ENCODE measurements at regions not wholly inside any gene's neighbourhood (a gene's known extent, or its start where the extent isn't known, plus 50 kb on each side); places are given as distances from the start of the nearest gene placed in this dataset.

DNA sequence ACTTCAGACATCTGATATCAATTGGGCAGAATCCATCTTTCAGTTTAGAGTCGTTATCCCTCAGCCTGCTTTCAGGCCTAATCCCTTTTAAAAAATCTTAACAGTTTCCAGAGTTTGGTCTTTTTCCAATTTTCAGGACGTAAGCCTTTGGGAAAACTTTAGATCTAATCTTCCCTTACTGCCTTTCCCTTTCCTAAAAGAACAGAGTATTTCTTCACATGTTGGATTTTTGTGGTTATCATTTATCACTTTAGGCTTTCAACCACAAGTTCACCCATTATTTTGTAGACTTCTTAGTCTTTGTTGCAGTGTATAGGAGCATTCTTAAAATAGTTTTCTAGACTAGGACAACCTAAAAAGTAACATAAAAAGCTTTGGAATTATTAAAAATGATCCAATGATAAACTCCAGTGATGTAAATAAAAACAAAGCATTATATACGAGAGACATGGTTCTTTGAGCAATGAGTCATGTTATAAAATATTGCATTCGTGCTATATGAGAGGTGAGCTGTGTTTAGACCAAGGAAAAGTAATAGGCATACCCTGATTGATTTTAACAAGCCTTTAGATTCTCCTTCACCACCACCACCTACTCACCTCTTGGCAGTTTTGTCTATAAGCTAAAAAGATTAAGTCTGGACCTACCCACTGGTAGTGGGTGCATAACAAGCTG lies 90.4 kb upstream of the MCHR2 start:
- Histone ChIP-seq H3K27me3 (no peaks in the 10 kb centered on the region), H3K4me3 (no peak overlapping the region), H3K27ac (no peak overlapping the region), H3K4me1 (ENCODE audit: low read depth) (no peaks in the 10 kb centered on the region), H3K9me3 (ENCODE audit: low read depth) (no peaks in the 10 kb centered on the region), H3K36me3 (no peaks in the 10 kb centered on the region)
- peak in 1 of 2 donors; percentile 80 for DNase-seq (ENCODE audit: low read depth in 1 of 2, low spot score in 1 of 2)
- TF ChIP-seq, protein P1, sequence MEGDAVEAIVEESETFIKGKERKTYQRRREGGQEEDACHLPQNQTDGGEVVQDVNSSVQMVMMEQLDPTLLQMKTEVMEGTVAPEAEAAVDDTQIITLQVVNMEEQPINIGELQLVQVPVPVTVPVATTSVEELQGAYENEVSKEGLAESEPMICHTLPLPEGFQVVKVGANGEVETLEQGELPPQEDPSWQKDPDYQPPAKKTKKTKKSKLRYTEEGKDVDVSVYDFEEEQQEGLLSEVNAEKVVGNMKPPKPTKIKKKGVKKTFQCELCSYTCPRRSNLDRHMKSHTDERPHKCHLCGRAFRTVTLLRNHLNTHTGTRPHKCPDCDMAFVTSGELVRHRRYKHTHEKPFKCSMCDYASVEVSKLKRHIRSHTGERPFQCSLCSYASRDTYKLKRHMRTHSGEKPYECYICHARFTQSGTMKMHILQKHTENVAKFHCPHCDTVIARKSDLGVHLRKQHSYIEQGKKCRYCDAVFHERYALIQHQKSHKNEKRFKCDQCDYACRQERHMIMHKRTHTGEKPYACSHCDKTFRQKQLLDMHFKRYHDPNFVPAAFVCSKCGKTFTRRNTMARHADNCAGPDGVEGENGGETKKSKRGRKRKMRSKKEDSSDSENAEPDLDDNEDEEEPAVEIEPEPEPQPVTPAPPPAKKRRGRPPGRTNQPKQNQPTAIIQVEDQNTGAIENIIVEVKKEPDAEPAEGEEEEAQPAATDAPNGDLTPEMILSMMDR (IDR thresholded peaks at IDR 0.05; ENCODE audit: low read depth, low read length) = no peak

DNA sequence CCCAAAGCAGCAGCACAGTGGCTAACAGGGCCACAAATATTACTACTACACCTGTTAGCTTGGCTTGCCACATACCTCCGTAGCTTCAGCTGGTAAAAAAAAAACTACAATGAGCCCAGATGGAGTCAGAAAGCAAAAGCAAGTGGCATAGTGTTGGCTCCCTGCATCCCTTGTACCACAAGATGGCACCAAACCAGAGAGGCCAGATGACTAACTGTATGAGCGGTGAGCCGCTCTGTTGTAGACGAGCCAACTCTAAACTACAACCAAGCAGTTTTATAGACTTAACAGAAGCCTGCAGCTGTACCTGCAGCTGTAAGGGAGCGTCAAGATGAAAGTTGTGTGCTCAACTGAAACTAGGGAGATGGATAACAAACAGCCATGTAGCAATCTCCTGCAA lies 84.5 kb upstream of the MCHR2 start:
- Histone ChIP-seq H3K27ac (no peak overlapping the region), H3K36me3 (no peaks in the 10 kb centered on the region), H3K4me3 (no peak overlapping the region), H3K9me3 (ENCODE audit: low read depth) (no peaks in the 10 kb centered on the region), H3K4me1 (ENCODE audit: low read depth) (no peaks in the 10 kb centered on the region), H3K27me3 (no peaks in the 10 kb centered on the region)
- peak; percentile 9 to 41 for DNase-seq (ENCODE audit: low read depth in 1 of 2, low spot score in 1 of 2)
- TF ChIP-seq, protein P1 (IDR thresholded peaks at IDR 0.05; ENCODE audit: low read depth, low read length) = peak; percentile 49

DNA sequence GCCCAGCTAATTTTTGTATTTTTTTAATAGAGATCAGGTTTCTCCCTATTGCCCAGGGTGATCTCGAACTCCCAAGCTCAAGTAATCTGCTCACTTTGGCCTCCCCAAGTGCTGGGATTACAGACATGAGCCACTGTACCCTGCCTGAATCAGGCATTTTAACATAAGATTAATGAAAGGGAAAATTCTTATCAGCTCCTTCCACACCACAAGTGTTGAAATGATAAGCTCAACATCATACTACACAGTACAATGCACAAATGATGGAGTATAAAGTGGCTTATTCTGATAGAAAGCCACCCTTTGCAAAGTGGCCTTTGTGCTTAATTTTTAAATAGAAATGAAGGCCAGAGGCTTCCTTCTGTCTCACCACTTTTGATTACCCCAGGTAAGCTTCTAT lies 71.3 kb upstream of the MCHR2 start:
- H3K27me3 ChIP-seq = no peaks in the 10 kb centered on the region
- no peak for DNase-seq (ENCODE audit: low read depth in 1 of 2, low spot score in 1 of 2)
- H3K4me1 ChIP-seq (ENCODE audit: low read depth) = no peaks in the 10 kb centered on the region
- H3K27ac ChIP-seq = no peak overlapping the region
- no peaks in the 10 kb centered on the region for H3K36me3 ChIP-seq
- TF ChIP-seq, protein P1 (IDR thresholded peaks at IDR 0.05; ENCODE audit: low read depth, low read length) = no peak
- no peak overlapping the region for H3K4me3 ChIP-seq
- H3K9me3 ChIP-seq (ENCODE audit: low read depth) = no peaks in the 10 kb centered on the region

DNA sequence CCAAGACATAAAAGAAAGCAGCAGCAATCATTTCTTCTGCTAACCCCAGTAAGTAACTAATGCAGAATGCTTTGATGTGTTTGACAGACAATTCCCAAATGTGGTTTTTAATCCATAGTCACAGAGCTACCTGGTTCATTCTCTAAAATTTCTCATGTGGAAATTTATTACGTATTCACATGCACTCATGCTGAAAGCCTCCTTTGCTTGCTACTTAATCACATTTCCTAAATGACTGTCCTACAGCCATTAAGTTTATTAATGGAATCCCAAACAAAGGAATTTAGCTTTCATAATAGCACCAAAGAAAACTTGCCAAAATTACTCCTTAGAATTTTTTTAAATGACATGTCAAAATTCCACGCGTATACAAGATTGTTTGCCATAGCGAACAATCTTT lies 68.6 kb upstream of the MCHR2 start:
- H3K4me1 ChIP-seq (ENCODE audit: low read depth) = no peaks in the 10 kb centered on the region
- no peak for DNase-seq (ENCODE audit: low read depth in 1 of 2, low spot score in 1 of 2)
- TF ChIP-seq, protein P1 (IDR thresholded peaks at IDR 0.05; ENCODE audit: low read depth, low read length) = no peak
- no peak overlapping the region for H3K27ac ChIP-seq
- no peaks in the 10 kb centered on the region for H3K36me3 ChIP-seq
- H3K27me3 ChIP-seq = no peaks in the 10 kb centered on the region
- H3K4me3 ChIP-seq = no peak overlapping the region
- H3K9me3 ChIP-seq (ENCODE audit: low read depth) = no peaks in the 10 kb centered on the region

DNA sequence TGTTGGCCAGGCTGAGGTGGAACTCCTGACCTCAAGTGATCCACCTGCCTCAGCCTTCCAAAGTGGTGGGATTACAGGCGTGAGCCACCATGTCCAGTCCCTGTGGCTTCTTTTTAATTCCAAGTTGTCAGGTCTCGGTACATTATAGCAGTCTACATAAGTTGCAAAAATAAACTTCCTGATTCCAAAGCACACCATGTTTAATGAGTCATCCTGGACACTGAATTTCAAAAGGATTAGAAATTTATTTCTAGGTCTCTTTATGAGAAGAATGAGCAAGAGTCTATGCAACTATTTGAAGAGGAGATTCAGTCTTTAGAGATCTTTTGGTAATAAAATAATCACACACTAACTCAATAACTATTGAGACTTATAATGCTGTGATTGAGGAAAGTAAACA lies 63.9 kb upstream of the MCHR2 start:
- no peak overlapping the region for H3K4me3 ChIP-seq
- no peak for DNase-seq (ENCODE audit: low read depth in 1 of 2, low spot score in 1 of 2)
- TF ChIP-seq, protein P1 (IDR thresholded peaks at IDR 0.05; ENCODE audit: low read depth, low read length) = no peak
- no peaks in the 10 kb centered on the region for H3K9me3 ChIP-seq (ENCODE audit: low read depth)
- H3K36me3 ChIP-seq = no peaks in the 10 kb centered on the region
- no peaks in the 10 kb centered on the region for H3K27me3 ChIP-seq
- no peaks in the 10 kb centered on the region for H3K4me1 ChIP-seq (ENCODE audit: low read depth)
- no peak overlapping the region for H3K27ac ChIP-seq
